SK-N-SH treated with all-trans-retinoic acid at 6 μM for 48 hours (cell line): ENCODE measurements at regions not wholly inside any gene's neighbourhood (a gene's known extent, or its start where the extent isn't known, plus 50 kb on each side); places are given as distances from the start of the nearest gene placed in this dataset.

Experiments
- ATAC-seq: fragments of 200-7000 bp; cut with Tn5 transposase; 3 replicates; pipeline ENCODE4 v1.9.1; 2020; ENCODE audit warnings: mild to moderate bottlenecking, moderate library complexity
- ARNTL ChIP-seq: fragments of 450-650 bp; formaldehyde crosslinking; IDR thresholded peaks from 2 replicates; pipeline ENCODE4 v1.5.0; 2020; ENCODE audit warnings: low read depth, mild to moderate bottlenecking, moderate library complexity, borderline replicate concordance
- BACH2 ChIP-seq: fragments of 250-450 bp; sonication (Bioruptor Pico); IDR thresholded peaks from 2 replicates; pipeline ENCODE4 v1.9.0; 2021; ENCODE audit warnings: mild to moderate bottlenecking, borderline replicate concordance
- CSDC2 ChIP-seq: fragments of 250-450 bp; sonication (Bioruptor Pico); IDR thresholded peaks from 2 replicates; pipeline ENCODE4 v1.5.0; 2020; ENCODE audit warnings: mild to moderate bottlenecking, moderate library complexity
- ESRRG ChIP-seq: fragments of 250-450 bp; sonication (Bioruptor Pico); IDR thresholded peaks from 2 replicates; pipeline ENCODE4 v1.6.1; 2021; ENCODE audit warnings: mild to moderate bottlenecking
- GLIS3 ChIP-seq: fragments of 250-450 bp; sonication (Bioruptor Pico); IDR thresholded peaks from 2 replicates; pipeline ENCODE4 v1.5.0; 2020; ENCODE audit warnings: mild to moderate bottlenecking, moderate library complexity
- ISL1 ChIP-seq: fragments of 250-450 bp; sonication (Bioruptor Pico); IDR thresholded peaks from 2 replicates; pipeline ENCODE4 v2.1.2; 2022; ENCODE audit warnings: mild to moderate bottlenecking, moderate library complexity
- OSR1 ChIP-seq: fragments of 250-450 bp; sonication (Bioruptor Pico); IDR thresholded peaks from 2 replicates; pipeline ENCODE4 v1.8.0; 2022; ENCODE audit warnings: moderate library complexity, mild to moderate bottlenecking, inconsistent platforms
- RARB ChIP-seq: fragments of 250-450 bp; sonication (Bioruptor Pico); IDR thresholded peaks from 2 replicates; pipeline ENCODE4 v1.8.0; 2021; ENCODE audit warnings: mild to moderate bottlenecking, moderate library complexity
- SNAI2 ChIP-seq: fragments of 250-450 bp; sonication (Bioruptor Pico); IDR thresholded peaks from 2 replicates; pipeline ENCODE4 v1.5.0; 2020; ENCODE audit warnings: mild to moderate bottlenecking, moderate library complexity
- TCF4 ChIP-seq: fragments of 250-450 bp; sonication (Bioruptor Pico); IDR thresholded peaks from 2 replicates; pipeline ENCODE4 v1.8.0; 2021; ENCODE audit warnings: mild to moderate bottlenecking, moderate library complexity, borderline replicate concordance
- ZC3H10 ChIP-seq: fragments of 250-450 bp; sonication (Bioruptor Pico); IDR thresholded peaks from 2 replicates; pipeline ENCODE4 v1.5.1; 2021; ENCODE audit warnings: mild to moderate bottlenecking, moderate library complexity
- ZFP3 ChIP-seq: fragments of 250-450 bp; sonication (Bioruptor Pico); IDR thresholded peaks from 2 replicates; pipeline ENCODE4 v1.5.0; 2020; ENCODE audit warnings: mild to moderate bottlenecking, moderate library complexity
- ZNF70 ChIP-seq: fragments of 450-650 bp; formaldehyde crosslinking; IDR thresholded peaks from 2 replicates; pipeline ENCODE4 v1.5.0; 2020; ENCODE audit warnings: mild to moderate bottlenecking, moderate library complexity
- ZNF8 ChIP-seq: fragments of 450-650 bp; formaldehyde crosslinking; IDR thresholded peaks from 2 replicates; pipeline ENCODE4 v1.5.0; 2020; ENCODE audit warnings: mild to moderate bottlenecking, moderate library complexity
- TF ChIP-seq, protein P1 (sequence below): fragments of 250-450 bp; sonication (Bioruptor Pico); IDR thresholded peaks from 2 replicates; pipeline ENCODE4 v1.8.0; 2021; ENCODE audit warnings: low read depth, mild to moderate bottlenecking, moderate library complexity, borderline replicate concordance
- TF ChIP-seq, protein P2 (sequence below): fragments of 250-450 bp; sonication (Bioruptor Pico); IDR thresholded peaks from 2 replicates; pipeline ENCODE4 v1.5.0; 2020; ENCODE audit warnings: mild to moderate bottlenecking, moderate library complexity
- TF ChIP-seq, protein P3 (sequence below): fragments of 250-450 bp; sonication (Bioruptor Pico); IDR thresholded peaks from 2 replicates; pipeline ENCODE4 v1.8.0; 2020; ENCODE audit warnings: mild to moderate bottlenecking, moderate library complexity, borderline replicate concordance

DNA sequence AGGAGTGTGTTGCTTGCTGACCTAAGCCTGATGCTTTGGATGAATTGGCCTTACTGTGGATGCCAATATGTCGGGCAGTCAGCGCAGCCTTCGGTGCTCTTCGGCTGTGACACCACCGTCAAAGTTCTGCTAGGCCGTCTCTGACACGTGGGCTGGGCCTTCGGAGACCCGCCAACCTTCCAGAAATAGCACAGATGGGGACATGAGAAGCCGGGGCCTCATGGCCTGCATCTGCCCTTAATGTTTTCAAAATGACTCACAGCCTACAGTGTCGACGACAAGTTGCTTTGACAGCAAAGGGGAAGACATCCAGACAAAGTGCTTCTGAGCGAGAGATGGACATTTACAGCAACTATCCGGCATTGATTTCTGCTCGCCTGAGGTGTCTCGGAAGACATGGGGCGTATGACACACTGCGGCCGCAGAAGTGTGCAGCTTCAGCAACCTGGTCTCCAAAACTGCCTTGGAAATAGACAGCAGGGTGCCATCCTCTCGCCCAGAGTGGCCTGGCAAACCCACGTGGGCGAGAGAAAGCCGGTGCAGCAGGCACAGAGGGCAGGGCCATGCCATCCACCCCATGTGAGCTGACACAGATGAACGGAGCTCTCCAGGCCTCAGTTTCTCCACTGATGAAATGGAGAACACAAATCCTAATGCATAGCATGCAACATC lies 94.0 kb upstream of the PPP2R2D start (continued):
- TF ChIP-seq, protein P1, sequence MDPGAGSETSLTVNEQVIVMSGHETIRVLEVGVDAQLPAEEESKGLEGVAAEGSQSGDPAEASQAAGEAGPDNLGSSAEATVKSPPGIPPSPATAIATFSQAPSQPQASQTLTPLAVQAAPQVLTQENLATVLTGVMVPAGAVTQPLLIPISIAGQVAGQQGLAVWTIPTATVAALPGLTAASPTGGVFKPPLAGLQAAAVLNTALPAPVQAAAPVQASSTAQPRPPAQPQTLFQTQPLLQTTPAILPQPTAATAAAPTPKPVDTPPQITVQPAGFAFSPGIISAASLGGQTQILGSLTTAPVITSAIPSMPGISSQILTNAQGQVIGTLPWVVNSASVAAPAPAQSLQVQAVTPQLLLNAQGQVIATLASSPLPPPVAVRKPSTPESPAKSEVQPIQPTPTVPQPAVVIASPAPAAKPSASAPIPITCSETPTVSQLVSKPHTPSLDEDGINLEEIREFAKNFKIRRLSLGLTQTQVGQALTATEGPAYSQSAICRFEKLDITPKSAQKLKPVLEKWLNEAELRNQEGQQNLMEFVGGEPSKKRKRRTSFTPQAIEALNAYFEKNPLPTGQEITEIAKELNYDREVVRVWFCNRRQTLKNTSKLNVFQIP (CRISPR knock-in tag), result no peak
- TF ChIP-seq ZFP3 (CRISPR knock-in tag), result no peak
- TF ChIP-seq ARNTL (CRISPR knock-in tag), result no peak
- TF ChIP-seq, all 23 proteins: peak for 0

DNA sequence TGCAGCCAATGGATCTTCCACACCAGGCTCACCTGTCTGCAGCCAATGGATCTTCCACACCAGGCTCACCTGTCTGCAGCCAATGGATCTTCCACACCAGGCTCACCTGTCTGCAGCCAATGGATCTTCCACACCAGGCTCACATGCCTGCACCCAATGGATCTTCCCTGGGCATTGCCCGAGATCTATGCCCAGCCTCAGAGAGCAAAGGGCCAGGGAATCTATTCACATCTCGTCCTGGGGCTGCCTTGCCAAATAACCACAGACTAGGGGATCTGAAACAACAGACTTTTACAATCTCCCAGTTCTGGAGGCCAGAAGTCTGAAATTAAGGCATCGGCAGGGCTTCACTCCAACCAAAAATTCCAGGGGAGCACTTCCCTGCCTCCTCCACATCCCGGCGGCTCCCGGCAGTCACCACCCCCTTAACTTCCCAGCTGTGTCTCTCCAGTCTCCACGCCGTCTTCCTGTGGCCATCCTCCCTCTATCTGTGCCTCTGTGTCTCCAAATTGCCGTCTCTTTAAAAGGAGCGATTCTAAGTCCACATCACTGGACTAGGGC lies 92.4 kb upstream of the PPP2R2D start:
- TF ChIP-seq ISL1 (CRISPR knock-in tag), result no peak
- TF ChIP-seq ARNTL (CRISPR knock-in tag), result no peak
- no peak for TF ChIP-seq ZFP3 (CRISPR knock-in tag)
- TF ChIP-seq, protein P2, sequence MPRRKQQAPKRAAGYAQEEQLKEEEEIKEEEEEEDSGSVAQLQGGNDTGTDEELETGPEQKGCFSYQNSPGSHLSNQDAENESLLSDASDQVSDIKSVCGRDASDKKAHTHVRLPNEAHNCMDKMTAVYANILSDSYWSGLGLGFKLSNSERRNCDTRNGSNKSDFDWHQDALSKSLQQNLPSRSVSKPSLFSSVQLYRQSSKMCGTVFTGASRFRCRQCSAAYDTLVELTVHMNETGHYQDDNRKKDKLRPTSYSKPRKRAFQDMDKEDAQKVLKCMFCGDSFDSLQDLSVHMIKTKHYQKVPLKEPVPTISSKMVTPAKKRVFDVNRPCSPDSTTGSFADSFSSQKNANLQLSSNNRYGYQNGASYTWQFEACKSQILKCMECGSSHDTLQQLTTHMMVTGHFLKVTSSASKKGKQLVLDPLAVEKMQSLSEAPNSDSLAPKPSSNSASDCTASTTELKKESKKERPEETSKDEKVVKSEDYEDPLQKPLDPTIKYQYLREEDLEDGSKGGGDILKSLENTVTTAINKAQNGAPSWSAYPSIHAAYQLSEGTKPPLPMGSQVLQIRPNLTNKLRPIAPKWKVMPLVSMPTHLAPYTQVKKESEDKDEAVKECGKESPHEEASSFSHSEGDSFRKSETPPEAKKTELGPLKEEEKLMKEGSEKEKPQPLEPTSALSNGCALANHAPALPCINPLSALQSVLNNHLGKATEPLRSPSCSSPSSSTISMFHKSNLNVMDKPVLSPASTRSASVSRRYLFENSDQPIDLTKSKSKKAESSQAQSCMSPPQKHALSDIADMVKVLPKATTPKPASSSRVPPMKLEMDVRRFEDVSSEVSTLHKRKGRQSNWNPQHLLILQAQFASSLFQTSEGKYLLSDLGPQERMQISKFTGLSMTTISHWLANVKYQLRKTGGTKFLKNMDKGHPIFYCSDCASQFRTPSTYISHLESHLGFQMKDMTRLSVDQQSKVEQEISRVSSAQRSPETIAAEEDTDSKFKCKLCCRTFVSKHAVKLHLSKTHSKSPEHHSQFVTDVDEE (CRISPR knock-in tag), result no peak
- TF ChIP-seq, protein P3, sequence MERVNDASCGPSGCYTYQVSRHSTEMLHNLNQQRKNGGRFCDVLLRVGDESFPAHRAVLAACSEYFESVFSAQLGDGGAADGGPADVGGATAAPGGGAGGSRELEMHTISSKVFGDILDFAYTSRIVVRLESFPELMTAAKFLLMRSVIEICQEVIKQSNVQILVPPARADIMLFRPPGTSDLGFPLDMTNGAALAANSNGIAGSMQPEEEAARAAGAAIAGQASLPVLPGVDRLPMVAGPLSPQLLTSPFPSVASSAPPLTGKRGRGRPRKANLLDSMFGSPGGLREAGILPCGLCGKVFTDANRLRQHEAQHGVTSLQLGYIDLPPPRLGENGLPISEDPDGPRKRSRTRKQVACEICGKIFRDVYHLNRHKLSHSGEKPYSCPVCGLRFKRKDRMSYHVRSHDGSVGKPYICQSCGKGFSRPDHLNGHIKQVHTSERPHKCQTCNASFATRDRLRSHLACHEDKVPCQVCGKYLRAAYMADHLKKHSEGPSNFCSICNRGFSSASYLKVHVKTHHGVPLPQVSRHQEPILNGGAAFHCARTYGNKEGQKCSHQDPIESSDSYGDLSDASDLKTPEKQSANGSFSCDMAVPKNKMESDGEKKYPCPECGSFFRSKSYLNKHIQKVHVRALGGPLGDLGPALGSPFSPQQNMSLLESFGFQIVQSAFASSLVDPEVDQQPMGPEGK (CRISPR knock-in tag), result no peak
- TF ChIP-seq, protein P1 (CRISPR knock-in tag), result no peak
- no peak for TF ChIP-seq ESRRG (CRISPR knock-in tag)
- no peak for TF ChIP-seq BACH2
- no peak for TF ChIP-seq OSR1
- no peak for TF ChIP-seq TCF4 (CRISPR knock-in tag)
- no peak for ATAC-seq

DNA sequence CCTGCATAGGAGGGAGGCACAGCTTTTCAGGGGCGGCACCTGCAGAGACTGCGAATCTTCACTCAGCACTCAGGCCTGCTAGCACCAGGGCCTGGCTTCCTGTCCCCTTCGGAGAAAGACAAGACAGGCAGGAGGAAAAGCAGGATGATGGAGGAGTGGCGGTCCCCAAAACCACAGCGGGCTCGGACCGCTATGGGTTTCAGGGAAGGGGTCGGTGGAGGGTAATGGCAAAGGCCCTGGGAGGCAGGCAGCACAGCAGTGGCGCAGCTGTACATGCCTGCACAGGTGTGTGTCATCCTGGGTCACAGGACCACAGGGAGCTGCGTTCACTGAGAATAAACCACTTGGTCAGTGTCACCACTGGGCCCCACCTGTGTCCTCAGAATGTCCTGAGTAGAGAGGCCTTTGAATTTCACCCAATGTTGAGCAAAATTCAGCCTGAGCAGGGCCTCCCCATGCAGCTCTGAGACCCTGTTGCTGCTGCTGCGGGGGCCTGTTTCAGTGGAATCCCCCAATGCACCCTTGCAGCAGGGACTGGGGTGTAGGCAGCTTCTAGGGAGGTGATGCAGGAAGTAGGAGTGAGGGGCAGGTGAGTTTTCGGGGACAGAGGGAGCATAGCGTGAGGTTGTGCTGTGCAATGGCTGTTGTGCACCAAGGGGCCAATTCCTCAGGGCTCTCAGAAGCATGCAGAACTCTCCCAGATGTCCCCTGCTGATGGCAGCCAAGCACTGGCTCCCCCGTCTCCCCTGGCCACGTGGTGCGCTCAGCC lies 90.6 kb upstream of the PPP2R2D start:
- ATAC-seq, result no peak
- TF ChIP-seq GLIS3 (no peak), RARB (CRISPR knock-in tag) (no peak), OSR1 (no peak), SNAI2 (CRISPR knock-in tag) (no peak), ZC3H10 (no peak), ARNTL (CRISPR knock-in tag) (no peak), ZNF70 (CRISPR knock-in tag) (no peak), TCF4 (CRISPR knock-in tag) (no peak), CSDC2 (CRISPR knock-in tag) (no peak), ZNF8 (CRISPR knock-in tag) (no peak)
- TF ChIP-seq, protein P1 (CRISPR knock-in tag), result no peak
